H1 (cell line): ENCODE measurements at regions not wholly inside any gene's neighbourhood (a gene's known extent, or its start where the extent isn't known, plus 50 kb on each side); places are given as distances from the start of the nearest gene placed in this dataset.

Experiments
- CHD2 ChIP-seq: IDR thresholded peaks from 2 replicates; pipeline ENCODE4 v1.6.1; 2012; ENCODE audit warnings: low read length, improper control_type of control experiment
- POLR2A ChIP-seq, 2 experiments: IDR thresholded peaks; 1 replicate in 1 of 2; 2 replicates in 1 of 2; pipeline ENCODE4 v1.6.1; 2011; ENCODE audit warnings: low read depth in 2 of 2, low read length in 2 of 2, mild to moderate bottlenecking in 2 of 2; ENCODE audit errors: control extremely low read depth in 1 of 2
- RAD21 ChIP-seq, 2 experiments: IDR thresholded peaks in 1 of 2; conservative IDR thresholded peaks in 1 of 2; 2 replicates each; pipeline ENCODE4 v1.6.1; 2011; ENCODE audit warnings: low read depth in 2 of 2, low read length in 2 of 2, improper control_type of control experiment in 1 of 2, inconsistent platforms in 1 of 2, mild to moderate bottlenecking in 1 of 2, moderate library complexity in 1 of 2
- TCF12 ChIP-seq: IDR thresholded peaks from 2 replicates; pipeline ENCODE4 v1.6.1; 2011; ENCODE audit warnings: low read depth, mild to moderate bottlenecking, low read length
- ZNF274 ChIP-seq: IDR thresholded peaks from 2 replicates; pipeline ENCODE4 v1.7.0; 2012; ENCODE audit warnings: low read length, borderline replicate concordance; ENCODE audit errors: extremely low read depth
- TF ChIP-seq, protein P1 (sequence below), 3 experiments: IDR thresholded peaks; 1 replicate in 2 of 3; 2 replicates in 1 of 3; pipeline versions ENCODE4 v1.5.1 to v1.6.1; 2011; ENCODE audit warnings: low read length in 3 of 3, mild to moderate bottlenecking in 3 of 3, inconsistent platforms in 2 of 3, low read depth in 1 of 3, moderate library complexity in 1 of 3; ENCODE audit not compliant: insufficient read depth in 1 of 3; ENCODE audit errors: control extremely low read depth in 1 of 3

GRCh38 chr13:78129359-78129758 is 210.7 kb upstream of the EDNRB start:
- TF ChIP-seq, protein P1, sequence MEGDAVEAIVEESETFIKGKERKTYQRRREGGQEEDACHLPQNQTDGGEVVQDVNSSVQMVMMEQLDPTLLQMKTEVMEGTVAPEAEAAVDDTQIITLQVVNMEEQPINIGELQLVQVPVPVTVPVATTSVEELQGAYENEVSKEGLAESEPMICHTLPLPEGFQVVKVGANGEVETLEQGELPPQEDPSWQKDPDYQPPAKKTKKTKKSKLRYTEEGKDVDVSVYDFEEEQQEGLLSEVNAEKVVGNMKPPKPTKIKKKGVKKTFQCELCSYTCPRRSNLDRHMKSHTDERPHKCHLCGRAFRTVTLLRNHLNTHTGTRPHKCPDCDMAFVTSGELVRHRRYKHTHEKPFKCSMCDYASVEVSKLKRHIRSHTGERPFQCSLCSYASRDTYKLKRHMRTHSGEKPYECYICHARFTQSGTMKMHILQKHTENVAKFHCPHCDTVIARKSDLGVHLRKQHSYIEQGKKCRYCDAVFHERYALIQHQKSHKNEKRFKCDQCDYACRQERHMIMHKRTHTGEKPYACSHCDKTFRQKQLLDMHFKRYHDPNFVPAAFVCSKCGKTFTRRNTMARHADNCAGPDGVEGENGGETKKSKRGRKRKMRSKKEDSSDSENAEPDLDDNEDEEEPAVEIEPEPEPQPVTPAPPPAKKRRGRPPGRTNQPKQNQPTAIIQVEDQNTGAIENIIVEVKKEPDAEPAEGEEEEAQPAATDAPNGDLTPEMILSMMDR (IDR thresholded peaks at IDR 0.05; ENCODE audit: control extremely low read depth in 1 of 3, insufficient read depth in 1 of 3, low read depth in 1 of 3, low read length in 3 of 3): no peak
- TF ChIP-seq TCF12: no peak
- no peak for TF ChIP-seq RAD21 (IDR thresholded peaks at IDR 0.05 in 1 of 2, conservative IDR thresholded peaks at IDR 0.05 in 1 of 2; ENCODE audit: low read depth in 2 of 2, low read length in 2 of 2)
- no peak for TF ChIP-seq ZNF274
- TF ChIP-seq POLR2A (IDR thresholded peaks at IDR 0.05; ENCODE audit: control extremely low read depth in 1 of 2, low read depth in 2 of 2, low read length in 2 of 2): no peak
- TF ChIP-seq CHD2: no peak
